GM12878 (cell line): ENCODE measurements at regions not wholly inside any gene's neighbourhood (a gene's known extent, or its start where the extent isn't known, plus 50 kb on each side); places are given as distances from the start of the nearest gene placed in this dataset.

ENCODE experiments used
- ATAC-seq: fragments of 200-7000 bp; cut with Tn5 transposase; 3 replicates; pipeline ENCODE4 v1.9.1; 2020; ENCODE audit warnings: mild to moderate bottlenecking, moderate library complexity
- BruUV-seq: library from RNA; stranded (reverse); fragments of 400-500 nt; replicated peaks from 2 replicates; lab custom pipeline; 2021; lab: Mats Ljungman, UMichigan
- CTCF ChIA-PET: fragments of 300-600 bp; sonication (Branson Sonifier 250); formaldehyde crosslinking; extraction: SDS; loops from one replicate; lab custom pipeline; 2021; ENCODE audit warnings: inconsistent platforms; lab: Yijun Ruan, JAX
- POLR2A ChIA-PET: fragments of 350-600 bp; formaldehyde crosslinking; extraction: SDS; loops from one replicate; lab custom pipeline; 2021; ENCODE audit warnings: inconsistent platforms; lab: Charles Lee
- RAD21 ChIA-PET: fragments of 300-600 bp; sonication (Branson Sonifier 250); formaldehyde crosslinking; loops from one replicate; lab custom pipeline; 2023; ENCODE audit warnings: antibody characterized with exemption; ENCODE audit not compliant: unreplicated experiment; lab: Charles Lee
- SMC1A ChIA-PET: fragments of 300-600 bp; sonication (Branson Sonifier 250); formaldehyde crosslinking; loops from one replicate; lab custom pipeline; 2023; ENCODE audit not compliant: unreplicated experiment, uncharacterized antibody; lab: Charles Lee
- DNase-seq: peaks from one replicate; pipeline ENCODE4 v3.0.0-alpha.2; 2011; ENCODE audit warnings: low read depth, low spot score
- FAIRE-seq: peaks from 3 replicates; lab custom pipeline; 2011; peaks lifted over from hg19 to GRCh38; lab: Jason Lieb, UNC
- H2AFZ ChIP-seq: 2 replicates; pipeline ENCODE4 v1.6.0; 2011; ENCODE audit warnings: low read depth, low read length, control low read depth; ENCODE audit not compliant: control insufficient read depth
- H3K27ac ChIP-seq: 2 replicates; pipeline ENCODE4 v1.5.1; 2011; ENCODE audit warnings: control low read depth; ENCODE audit not compliant: control insufficient read depth, insufficient read depth
- H3K27me3 ChIP-seq, 2 experiments: replicated peaks in 1 of 2; 2 replicates each; pipeline versions ENCODE4 v1.6.0 to v1.6.1; 2011; ENCODE audit warnings: low read length in 1 of 2; ENCODE audit not compliant: control insufficient read depth in 2 of 2, insufficient read depth in 2 of 2
- H3K36me3 ChIP-seq, 2 experiments: 2 replicates each; pipeline ENCODE4 v1.5.1; 2011; ENCODE audit warnings: low read length in 1 of 2; ENCODE audit not compliant: control insufficient read depth in 2 of 2, insufficient read depth in 2 of 2
- H3K4me1 ChIP-seq: 2 replicates; pipeline ENCODE4 v1.6.1; 2011; ENCODE audit warnings: mild to moderate bottlenecking, low read length, moderate library complexity, mixed read lengths; ENCODE audit not compliant: control insufficient read depth, insufficient read depth
- H3K4me2 ChIP-seq: 2 replicates; pipeline ENCODE4 v1.6.0; 2011; ENCODE audit warnings: control low read depth; ENCODE audit not compliant: control insufficient read depth, insufficient read depth
- H3K4me3 ChIP-seq: fragments of 200-600 bp; sonication (generic); 2 replicates; pipeline ENCODE4 v1.5.1; 2016
- H3K79me2 ChIP-seq: 2 replicates; pipeline ENCODE4 v1.6.0; 2011; ENCODE audit warnings: low read length; ENCODE audit not compliant: control insufficient read depth, insufficient read depth
- H3K9ac ChIP-seq: 2 replicates; pipeline ENCODE4 v1.8.0; 2011; ENCODE audit warnings: low read length, control low read depth, mixed read lengths; ENCODE audit not compliant: control insufficient read depth, insufficient read depth
- H3K9me3 ChIP-seq: replicated peaks from 3 replicates; pipeline ENCODE4 v1.5.1; 2011; ENCODE audit warnings: mild to moderate bottlenecking, low read length; ENCODE audit not compliant: control insufficient read depth, insufficient read depth
- H4K20me1 ChIP-seq: 2 replicates; pipeline ENCODE4 v1.6.0; 2011; ENCODE audit not compliant: control insufficient read depth, insufficient read depth
- BACH1 ChIP-seq: fragments of 450-650 bp; IDR thresholded peaks from 2 replicates; pipeline ENCODE4 v1.6.1; 2017; ENCODE audit warnings: mild to moderate bottlenecking, borderline replicate concordance
- BMI1 ChIP-seq: fragments of 450-650 bp; IDR thresholded peaks from 2 replicates; pipeline ENCODE4 v1.6.1; 2016; ENCODE audit warnings: mild to moderate bottlenecking, moderate library complexity, borderline replicate concordance
- BRCA1 ChIP-seq: IDR thresholded peaks from 2 replicates; pipeline ENCODE4 v1.6.1; 2011; ENCODE audit warnings: low read depth, low read length, improper control_type of control experiment
- CREB1 ChIP-seq: IDR thresholded peaks from 2 replicates; pipeline ENCODE4 v1.6.1; 2012; ENCODE audit warnings: low read depth, mild to moderate bottlenecking, inconsistent platforms
- ETV6 ChIP-seq, 2 experiments: fragments of 450-650 bp in 1 of 2; IDR thresholded peaks in 1 of 2; conservative IDR thresholded peaks in 1 of 2; 2 replicates each; pipeline ENCODE4 v1.6.1; 2014; ENCODE audit warnings: antibody characterized with exemption in 1 of 2, borderline replicate concordance in 1 of 2, low read depth in 1 of 2, mild to moderate bottlenecking in 1 of 2, moderate library complexity in 1 of 2
- HDGF ChIP-seq: fragments of 450-650 bp; IDR thresholded peaks from 2 replicates; pipeline ENCODE4 v1.6.1; 2016; ENCODE audit warnings: antibody characterized with exemption
- IKZF1 ChIP-seq: fragments of 450-650 bp; conservative IDR thresholded peaks from 2 replicates; pipeline ENCODE4 v1.6.1; 2017; ENCODE audit warnings: antibody characterized with exemption, mild to moderate bottlenecking
- MEF2A ChIP-seq: IDR thresholded peaks from 2 replicates; pipeline ENCODE4 v1.6.1; 2011; ENCODE audit warnings: low read depth, mild to moderate bottlenecking, low read length, moderate library complexity; ENCODE audit not compliant: insufficient read depth
- POLR2A ChIP-seq: IDR thresholded peaks from 2 replicates; pipeline ENCODE4 v1.6.1; 2011; ENCODE audit warnings: low read depth, mild to moderate bottlenecking, low read length
- PRDM15 ChIP-seq: fragments of 450-650 bp; formaldehyde crosslinking; IDR thresholded peaks from 2 replicates; pipeline ENCODE4 v1.4.0; 2020; ENCODE audit warnings: mild to moderate bottlenecking, moderate library complexity
- SKIL ChIP-seq: fragments of 450-650 bp; IDR thresholded peaks from 2 replicates; pipeline ENCODE4 v1.6.1; 2017; ENCODE audit warnings: mild to moderate bottlenecking, low read depth, inconsistent platforms; ENCODE audit not compliant: poor library complexity, severe bottlenecking
- SP1 ChIP-seq: IDR thresholded peaks from one replicate; pipeline ENCODE4 v1.6.1; 2011; ENCODE audit warnings: low read depth, low read length
- STAT1 ChIP-seq: fragments of 450-650 bp; conservative IDR thresholded peaks from 2 replicates; pipeline ENCODE4 v1.6.1; 2014; ENCODE audit warnings: antibody characterized with exemption, mild to moderate bottlenecking
- USF2 ChIP-seq: IDR thresholded peaks from 2 replicates; pipeline ENCODE4 v1.6.1; 2011; ENCODE audit warnings: low read depth, low read length, improper control_type of control experiment, borderline replicate concordance
- in situ Hi-C: fragments of 300-500 bp; cut with MboI; formaldehyde crosslinking; loops from 9 replicates; pipeline ENCODE4 v1.14.3; 2018; ENCODE audit warnings: mixed read lengths
- intact Hi-C: fragments of 100-400 bp; cut with micrococcal nuclease; formaldehyde crosslinking; loops from one replicate; pipeline ENCODE4 v1.14.2; 2022; ENCODE audit not compliant: unreplicated experiment

GRCh38 chr5:28710360-28710759 lies 1672.0 kb upstream of the CDH9 start:
- POLR2A ChIA-PET: no interaction called here
- H3K79me2 ChIP-seq: no peaks in the 10 kb centered on the region
- H4K20me1 ChIP-seq: no peaks in the 10 kb centered on the region
- H3K9me3 ChIP-seq: no peaks in the 10 kb centered on the region
- no peak for FAIRE-seq
- no TSS peak for BruUV-seq
- TF ChIP-seq BACH1 (no peak), STAT1 (no peak), SP1 (no peak), IKZF1 (no peak), MEF2A (no peak), USF2 (no peak), BMI1 (no peak), PRDM15 (CRISPR knock-in tag) (no peak), HDGF (no peak), BRCA1 (no peak), ETV6 (conservative IDR thresholded peaks at IDR 0.05 in 1 of 2, IDR thresholded peaks at IDR 0.05 in 1 of 2; ENCODE audit: borderline replicate concordance in 1 of 2, low read depth in 1 of 2) (no peak), CREB1 (no peak), SKIL (no peak), POLR2A (no peak)
- CTCF ChIA-PET: no interaction called here
- H3K27me3 ChIP-seq: no peaks in the 10 kb centered on the region
- H3K4me3 ChIP-seq: no peak overlapping the region
- ATAC-seq: no peak
- H3K27ac ChIP-seq: no peak overlapping the region
- no peak overlapping the region for H3K9ac ChIP-seq
- no peaks in the 10 kb centered on the region for H3K36me3 ChIP-seq
- RAD21 ChIA-PET: interaction anchor here (0.6 to 0.8 kb wide), 3 partner anchors 19 to 882 kb away, joined by 3 read pairs; no protein-coding TSS in a partner anchor
- H2AFZ ChIP-seq: no peak overlapping the region
- in situ Hi-C loops (no loop called here), intact Hi-C loops (no loop called here)
- H3K4me2 ChIP-seq: no peak overlapping the region
- no peak for DNase-seq
- SMC1A ChIA-PET: interaction anchor here (1.7 kb wide), 1 partner anchor 23 kb away, joined by 7 read pairs; no protein-coding TSS in a partner anchor
- no peaks in the 10 kb centered on the region for H3K4me1 ChIP-seq
